ENCODE measurements at regions not wholly inside any gene's neighbourhood (a gene's known extent, or its start where the extent isn't known, plus 50 kb on each side); places are given as distances from the start of the nearest gene placed in this dataset.

- Mint-ChIP-seq H3K36me3 (ENCODE audit: low read depth) (peaks cover 10% of the 10 kb centered on the region), H3K27ac (no peak overlapping the region), H3K27me3 (ENCODE audit: low read depth, poor library complexity) (peaks cover 2% of the 10 kb centered on the region)
Observed at GRCh38 chr20:24894967-24895366, 54.1 kb upstream of the CST7 start.

GRCh38 chr20:24895431-24895830 lies 53.6 kb upstream of the CST7 start:
- no peak for DNase-seq
- no peak overlapping the region for H3K27ac Mint-ChIP-seq
- H3K4me3 Mint-ChIP-seq = no peak overlapping the region
- peaks cover 11% of the 10 kb centered on the region for H3K36me3 Mint-ChIP-seq (ENCODE audit: low read depth)
- no peak for TF ChIP-seq CTCF (IDR thresholded peaks at IDR 0.05)
- peaks cover 2% of the 10 kb centered on the region for H3K27me3 Mint-ChIP-seq (ENCODE audit: low read depth, poor library complexity)
- H3K4me1 Mint-ChIP-seq = no peaks in the 10 kb centered on the region
- H3K9me3 Mint-ChIP-seq = peaks cover 58% of the 10 kb centered on the region

More at GRCh38 chr20:24894967-24895366, 54.1 kb upstream of the CST7 start:
- no peak for TF ChIP-seq CTCF (IDR thresholded peaks at IDR 0.05)
- Mint-ChIP-seq H3K4me1 (no peaks in the 10 kb centered on the region), H3K4me3 (no peak overlapping the region), H3K9me3 (peaks cover 53% of the 10 kb centered on the region)
- DNase-seq = no peak

GRCh38 chr20:24895898-24896658 lies 53.0 kb upstream of the CST7 start:
- no peak for TF ChIP-seq CTCF (IDR thresholded peaks at IDR 0.05)
- no peak overlapping the region for H3K27ac Mint-ChIP-seq
- DNase-seq = no peak
- H3K4me1 Mint-ChIP-seq = no peaks in the 10 kb centered on the region
- H3K36me3 Mint-ChIP-seq (ENCODE audit: low read depth) = peaks cover 11% of the 10 kb centered on the region
- peaks cover 60% of the 10 kb centered on the region for H3K9me3 Mint-ChIP-seq
- no peak overlapping the region for H3K4me3 Mint-ChIP-seq
- H3K27me3 Mint-ChIP-seq (ENCODE audit: low read depth, poor library complexity) = peaks cover 2% of the 10 kb centered on the region

- Mint-ChIP-seq H3K4me1 (no peaks in the 10 kb centered on the region), H3K27ac (no peak overlapping the region), H3K27me3 (ENCODE audit: low read depth, poor library complexity) (peaks cover 2% of the 10 kb centered on the region), H3K4me3 (no peak overlapping the region), H3K36me3 (ENCODE audit: low read depth) (peaks cover 11% of the 10 kb centered on the region), H3K9me3 (peaks cover 55% of the 10 kb centered on the region)
- no peak for DNase-seq
- TF ChIP-seq CTCF (IDR thresholded peaks at IDR 0.05) = no peak
Observed at GRCh38 chr20:24896984-24897383, 52.1 kb upstream of the CST7 start.

- Mint-ChIP-seq H3K36me3 (ENCODE audit: low read depth) (peaks cover 11% of the 10 kb centered on the region), H3K4me3 (no peak overlapping the region), H3K9me3 (peaks cover 52% of the 10 kb centered on the region), H3K4me1 (no peaks in the 10 kb centered on the region), H3K27ac (no peak overlapping the region), H3K27me3 (ENCODE audit: low read depth, poor library complexity) (peaks cover 5% of the 10 kb centered on the region)
- DNase-seq = no peak
- TF ChIP-seq CTCF (IDR thresholded peaks at IDR 0.05) = no peak
Observed at GRCh38 chr20:24897974-24898373, 51.1 kb upstream of the CST7 start.

- peaks cover 11% of the 10 kb centered on the region for H3K36me3 Mint-ChIP-seq (ENCODE audit: low read depth)
- peaks cover 57% of the 10 kb centered on the region for H3K9me3 Mint-ChIP-seq
- no peak for DNase-seq
- H3K27me3 Mint-ChIP-seq (ENCODE audit: low read depth, poor library complexity) = peaks cover 11% of the 10 kb centered on the region
- H3K4me3 Mint-ChIP-seq = no peak overlapping the region
- H3K27ac Mint-ChIP-seq = no peak overlapping the region
- TF ChIP-seq CTCF (IDR thresholded peaks at IDR 0.05) = no peak
- no peaks in the 10 kb centered on the region for H3K4me1 Mint-ChIP-seq
Observed at GRCh38 chr20:24899153-24899552, 49.9 kb upstream of the CST7 start.

Data from nephron progenitor cell (in vitro differentiated cells).